Natural killer cell (primary cell): ENCODE measurements at regions not wholly inside any gene's neighbourhood (a gene's known extent, or its start where the extent isn't known, plus 50 kb on each side); places are given as distances from the start of the nearest gene placed in this dataset.

Source experiments
- ATAC-seq, 3 donors: fragments of 150-1000 bp in 2 of 3; fragments of 200-7000 bp in 1 of 3; cut with Tn5 transposase; 1 replicate in 1 of 3; 2 replicates in 2 of 3; pipeline ENCODE4 v1.10.0; 2021; ENCODE audit warnings: mild to moderate bottlenecking in 2 of 3, moderate library complexity in 2 of 3
- DNase-seq, 2 donors: peaks; one replicate each; pipeline versions ENCODE4 v3.0.0 to v3.0.0-alpha.2; 2013 to 2021; ENCODE audit warnings: mixed read lengths in 1 of 2
- H3K27ac ChIP-seq: one replicate; pipeline ENCODE4 v1.5.1; 2013; ENCODE audit warnings: mild to moderate bottlenecking, low read length
- H3K27me3 ChIP-seq: one replicate; pipeline ENCODE4 v1.6.1; 2013; ENCODE audit warnings: low read length; ENCODE audit not compliant: control insufficient read depth, insufficient read depth
- H3K36me3 ChIP-seq: one replicate; pipeline ENCODE4 v1.6.1; 2013; ENCODE audit warnings: low read length; ENCODE audit not compliant: control insufficient read depth, insufficient read depth
- H3K4me1 ChIP-seq: one replicate; pipeline ENCODE4 v1.6.1; 2013; ENCODE audit warnings: low read length; ENCODE audit not compliant: control insufficient read depth, insufficient read depth
- H3K4me3 ChIP-seq: one replicate; pipeline ENCODE4 v1.5.1; 2013; ENCODE audit warnings: low read length
- H3K9me3 ChIP-seq: one replicate; pipeline ENCODE4 v1.6.1; 2013; ENCODE audit warnings: low read length; ENCODE audit not compliant: control insufficient read depth, insufficient read depth
- H3K27ac Mint-ChIP-seq, 2 donors: one replicate each; pipeline ENCODE4 v1.8.0; 2022; ENCODE audit warnings: mild to moderate bottlenecking in 2 of 2, mixed read lengths in 2 of 2, moderate library complexity in 1 of 2
- H3K27me3 Mint-ChIP-seq, 2 donors: one replicate each; pipeline ENCODE4 v1.8.0; 2022; ENCODE audit warnings: low read depth in 2 of 2, mixed read lengths in 2 of 2
- H3K36me3 Mint-ChIP-seq: one replicate; pipeline ENCODE4 v1.8.0; 2022; ENCODE audit warnings: mixed read lengths
- H3K4me1 Mint-ChIP-seq, 2 donors: one replicate each; pipeline ENCODE4 v1.8.0; 2022; ENCODE audit warnings: mixed read lengths in 2 of 2
- H3K4me3 Mint-ChIP-seq: one replicate; pipeline ENCODE4 v1.8.0; 2022; ENCODE audit warnings: mild to moderate bottlenecking, moderate library complexity, mixed read lengths
- H3K9me3 Mint-ChIP-seq, 2 donors: one replicate each; pipeline ENCODE4 v1.8.0; 2022; ENCODE audit warnings: mixed read lengths in 2 of 2
- WGBS: methylation state at CpG from one replicate; pipeline ENCODE4 v1.1.7; 2013; ENCODE audit warnings: missing lambda C conversion rate; ENCODE audit not compliant: insufficient coverage; 5-methylcytosine and 5-hydroxymethylcytosine counted together
- intact Hi-C: fragments of 100-400 bp; cut with micrococcal nuclease; formaldehyde crosslinking; loops from one replicate; pipeline ENCODE4 v1.14.2; 2022
- TF ChIP-seq, protein P1 (sequence below): fragments of 200-600 bp; IDR thresholded peaks from one replicate; pipeline ENCODE4 v1.8.0; 2022; ENCODE audit warnings: antibody characterized with exemption

DNA sequence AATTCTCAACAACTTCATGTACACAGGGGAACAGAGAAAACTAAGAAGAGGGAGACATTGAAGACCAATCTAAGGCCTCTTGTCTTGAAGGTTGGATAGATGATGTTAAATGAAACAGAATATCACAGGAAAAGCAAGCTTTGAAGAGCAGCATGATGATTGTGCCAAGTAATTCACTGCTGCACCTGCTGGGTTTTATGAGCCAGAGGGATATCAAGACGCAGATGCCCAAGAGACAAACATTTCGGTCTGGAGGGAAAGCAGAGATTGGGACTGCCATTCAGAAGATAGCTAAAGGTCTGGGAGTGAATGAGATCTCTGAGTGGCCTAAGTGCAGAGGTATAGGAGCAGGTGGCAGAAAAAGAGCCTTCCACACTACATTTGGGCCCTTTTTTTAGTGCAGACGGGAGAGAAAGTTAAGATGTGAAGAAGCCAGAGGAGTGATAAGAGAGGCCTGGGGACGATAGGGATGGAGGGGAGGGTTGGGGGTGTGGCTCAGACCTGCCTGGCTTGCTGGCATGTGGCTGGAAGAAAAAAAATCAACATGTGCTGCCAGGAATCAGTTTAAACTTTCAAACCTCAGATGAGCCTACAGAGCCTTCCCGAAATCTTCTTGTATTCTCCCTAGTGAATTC, 200.6 kb downstream of the AEBP2 start:
- TF ChIP-seq, protein P1, sequence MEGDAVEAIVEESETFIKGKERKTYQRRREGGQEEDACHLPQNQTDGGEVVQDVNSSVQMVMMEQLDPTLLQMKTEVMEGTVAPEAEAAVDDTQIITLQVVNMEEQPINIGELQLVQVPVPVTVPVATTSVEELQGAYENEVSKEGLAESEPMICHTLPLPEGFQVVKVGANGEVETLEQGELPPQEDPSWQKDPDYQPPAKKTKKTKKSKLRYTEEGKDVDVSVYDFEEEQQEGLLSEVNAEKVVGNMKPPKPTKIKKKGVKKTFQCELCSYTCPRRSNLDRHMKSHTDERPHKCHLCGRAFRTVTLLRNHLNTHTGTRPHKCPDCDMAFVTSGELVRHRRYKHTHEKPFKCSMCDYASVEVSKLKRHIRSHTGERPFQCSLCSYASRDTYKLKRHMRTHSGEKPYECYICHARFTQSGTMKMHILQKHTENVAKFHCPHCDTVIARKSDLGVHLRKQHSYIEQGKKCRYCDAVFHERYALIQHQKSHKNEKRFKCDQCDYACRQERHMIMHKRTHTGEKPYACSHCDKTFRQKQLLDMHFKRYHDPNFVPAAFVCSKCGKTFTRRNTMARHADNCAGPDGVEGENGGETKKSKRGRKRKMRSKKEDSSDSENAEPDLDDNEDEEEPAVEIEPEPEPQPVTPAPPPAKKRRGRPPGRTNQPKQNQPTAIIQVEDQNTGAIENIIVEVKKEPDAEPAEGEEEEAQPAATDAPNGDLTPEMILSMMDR: no peak
- H3K4me1 Mint-ChIP-seq: no peaks in the 10 kb centered on the region
- no peak overlapping the region for H3K4me3 ChIP-seq
- H3K36me3 Mint-ChIP-seq: no peaks in the 10 kb centered on the region
- ATAC-seq (no peak), DNase-seq (no peak)
- no peaks in the 10 kb centered on the region for H3K27me3 Mint-ChIP-seq
- no peaks in the 10 kb centered on the region for H3K4me1 ChIP-seq
- no peaks in the 10 kb centered on the region for H3K9me3 ChIP-seq
- 89% methylated on average over 5 of the region's 5 CpGs for WGBS
- no peak overlapping the region for H3K27ac ChIP-seq
- H3K9me3 Mint-ChIP-seq: no peaks in the 10 kb centered on the region
- no peak overlapping the region for H3K4me3 Mint-ChIP-seq
- no peak overlapping the region for H3K27ac Mint-ChIP-seq
- H3K36me3 ChIP-seq: no peaks in the 10 kb centered on the region
- intact Hi-C loops: no loop called here
- no peaks in the 10 kb centered on the region for H3K27me3 ChIP-seq

DNA sequence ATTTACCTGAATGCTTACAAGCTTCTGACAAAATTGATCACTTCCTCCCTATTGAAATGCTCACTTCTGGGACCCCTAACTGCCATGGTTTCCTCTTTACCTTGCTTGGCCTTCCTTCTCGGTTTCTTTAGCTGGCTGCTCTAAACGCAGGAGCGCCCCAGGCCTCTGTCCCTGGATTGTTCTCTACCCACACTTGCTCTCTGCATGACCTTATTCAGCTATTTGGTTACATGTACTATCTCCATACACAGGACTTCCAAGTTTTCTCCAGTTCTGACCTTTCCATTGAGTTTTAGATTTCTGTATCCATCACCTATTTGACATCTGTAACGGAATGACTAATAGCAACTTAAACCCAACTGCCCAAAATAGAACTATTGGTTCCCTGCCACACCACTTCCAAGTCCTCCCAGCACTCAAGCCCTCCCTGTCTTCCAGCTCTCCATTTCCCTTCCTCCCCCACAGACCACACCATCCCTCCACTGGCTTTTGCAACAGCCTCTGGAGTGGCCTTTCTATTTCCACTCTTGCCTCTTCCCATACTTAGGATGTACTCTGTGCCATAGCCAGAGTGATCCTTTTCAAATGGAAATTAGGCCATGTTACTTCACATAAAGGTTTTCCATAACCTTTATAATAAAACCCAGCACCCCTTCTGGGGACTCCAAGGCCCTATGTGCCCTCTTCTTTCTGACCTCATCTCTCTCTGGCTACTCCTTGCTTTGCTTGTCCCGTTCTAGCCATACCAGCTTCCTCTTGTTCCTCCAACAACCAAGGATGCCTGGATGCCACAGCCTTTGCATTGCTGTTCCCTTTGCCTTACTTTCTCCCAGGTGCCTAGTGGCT, 202.2 kb downstream of the AEBP2 start:
- peaks cover 3% of the 10 kb centered on the region in 2 donors for H3K9me3 Mint-ChIP-seq
- TF ChIP-seq, protein P1: no peak
- no peaks in the 10 kb centered on the region for H3K27me3 Mint-ChIP-seq
- H3K36me3 Mint-ChIP-seq: peaks cover 8% of the 10 kb centered on the region
- no peak for ATAC-seq
- H3K4me3 Mint-ChIP-seq: no peak overlapping the region
- intact Hi-C loops: no loop called here
- Histone ChIP-seq H3K27ac (no peak overlapping the region), H3K4me1 (no peaks in the 10 kb centered on the region), H3K4me3 (no peak overlapping the region), H3K9me3 (no peaks in the 10 kb centered on the region), H3K27me3 (no peaks in the 10 kb centered on the region), H3K36me3 (no peaks in the 10 kb centered on the region)
- DNase-seq: no peak
- WGBS: 93% methylated on average over 5 of the region's 5 CpGs
- H3K4me1 Mint-ChIP-seq: no peaks in the 10 kb centered on the region
- H3K27ac Mint-ChIP-seq: no peak overlapping the region

DNA sequence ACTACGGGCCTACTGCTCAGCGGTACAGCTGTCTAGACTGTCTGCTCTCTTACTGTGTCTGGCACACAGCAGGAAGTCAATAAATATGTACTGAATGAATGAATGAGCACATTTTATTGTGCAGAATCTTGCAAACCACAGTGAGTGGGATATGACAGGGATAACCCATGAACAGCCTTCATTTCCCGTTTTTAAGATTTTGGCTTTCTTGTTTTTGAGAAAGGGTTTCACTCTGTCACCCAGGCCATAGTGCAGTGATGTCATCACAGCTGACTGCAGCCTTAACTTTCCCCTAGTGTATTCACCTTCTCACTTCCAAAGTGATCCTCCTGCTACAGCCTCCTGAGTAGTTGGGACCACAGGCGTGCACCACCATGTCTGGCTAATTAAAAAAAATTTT, 203.1 kb downstream of the AEBP2 start:
- Mint-ChIP-seq H3K9me3 (peaks cover 3% of the 10 kb centered on the region in 2 donors), H3K4me3 (no peak overlapping the region), H3K4me1 (no peaks in the 10 kb centered on the region), H3K27me3 (no peaks in the 10 kb centered on the region), H3K36me3 (peaks cover 10% of the 10 kb centered on the region), H3K27ac (no peak overlapping the region)
- no peaks in the 10 kb centered on the region for H3K27me3 ChIP-seq
- H3K36me3 ChIP-seq: no peaks in the 10 kb centered on the region
- ATAC-seq (no peak), DNase-seq (no peak)
- intact Hi-C loops: no loop called here
- TF ChIP-seq, protein P1: no peak
- no peak overlapping the region for H3K27ac ChIP-seq
- 83% methylated on average over 4 of the region's 4 CpGs for WGBS
- no peak overlapping the region for H3K4me3 ChIP-seq
- no peaks in the 10 kb centered on the region for H3K4me1 ChIP-seq
- H3K9me3 ChIP-seq: no peaks in the 10 kb centered on the region
